Naive B cell (primary cell): ENCODE measurements at regions not wholly inside any gene's neighbourhood (a gene's known extent, or its start where the extent isn't known, plus 50 kb on each side); places are given as distances from the start of the nearest gene placed in this dataset.
A peak's percentile ranks its signal among the peaks of the same experiment; 100 is the strongest.

ENCODE experiments used
- ATAC-seq, 2 donors: fragments of 150-1000 bp; cut with Tn5 transposase; 2 replicates each; pipeline ENCODE4 v1.10.0; 2021; ENCODE audit warnings: low read depth in 2 of 2, mild to moderate bottlenecking in 2 of 2, moderate library complexity in 2 of 2
- DNase-seq: peaks from one replicate; pipeline ENCODE4 v3.0.0; 2022
- H3K27ac Mint-ChIP-seq, 6 donors: one replicate each; pipeline ENCODE4 v1.8.0; 2020 to 2022; ENCODE audit warnings: mild to moderate bottlenecking in 6 of 6, mixed read lengths in 6 of 6, moderate library complexity in 5 of 6, inconsistent platforms in 2 of 6
- H3K27me3 Mint-ChIP-seq, 3 donors: one replicate each; pipeline ENCODE4 v1.8.0; 2021 to 2022; ENCODE audit warnings: mixed read lengths in 3 of 3, mild to moderate bottlenecking in 1 of 3
- H3K36me3 Mint-ChIP-seq, 2 donors: one replicate each; pipeline ENCODE4 v1.8.0; 2020 to 2022; ENCODE audit warnings: mixed read lengths in 2 of 2, inconsistent platforms in 1 of 2, mild to moderate bottlenecking in 1 of 2
- H3K4me1 Mint-ChIP-seq, 3 donors: one replicate each; pipeline ENCODE4 v1.8.0; 2020 to 2022; ENCODE audit warnings: mixed read lengths in 3 of 3, inconsistent platforms in 1 of 3, mild to moderate bottlenecking in 1 of 3, moderate library complexity in 1 of 3
- H3K4me3 Mint-ChIP-seq, 8 donors: one replicate each; pipeline ENCODE4 v1.8.0; 2020 to 2022; ENCODE audit warnings: mild to moderate bottlenecking in 8 of 8, mixed read lengths in 8 of 8, moderate library complexity in 8 of 8, inconsistent platforms in 2 of 8
- H3K9me3 Mint-ChIP-seq, 7 donors: one replicate each; pipeline ENCODE4 v1.8.0; 2020 to 2022; ENCODE audit warnings: mixed read lengths in 7 of 7, mild to moderate bottlenecking in 5 of 7, inconsistent platforms in 2 of 7, moderate library complexity in 1 of 7

GRCh38 chr4:11009281-11009680 is 324.7 kb upstream of the CLNK start:
- Mint-ChIP-seq H3K27me3 (no peaks in the 10 kb centered on the region), H3K4me1 (peaks cover 23 to 31% (median 27%) of the 10 kb centered on the region in 3 donors), H3K36me3 (peaks cover 0 to 17% of the 10 kb centered on the region in 2 donors), H3K27ac (peak overlapping the region in 2 of 6 donors; percentile 39 to 77), H3K4me3 (no peak overlapping the region), H3K9me3 (peaks cover 0 to 10% (median 5%) of the 10 kb centered on the region in 7 donors)
- DNase-seq (no peak), ATAC-seq (no peak)

GRCh38 chr4:11005300-11005699 is 320.7 kb upstream of the CLNK start:
- peak overlapping the region in 5 of 6 donors; percentile 29 to 71 (median 61) for H3K27ac Mint-ChIP-seq
- H3K4me3 Mint-ChIP-seq: peak overlapping the region in 7 of 8 donors; percentile 9 to 78 (median 46)
- no peak for DNase-seq
- H3K4me1 Mint-ChIP-seq: peaks cover 16 to 19% (median 18%) of the 10 kb centered on the region in 3 donors
- no peaks in the 10 kb centered on the region for H3K27me3 Mint-ChIP-seq
- peaks cover 0 to 10% (median 5%) of the 10 kb centered on the region in 7 donors for H3K9me3 Mint-ChIP-seq
- peaks cover 0 to 17% of the 10 kb centered on the region in 2 donors for H3K36me3 Mint-ChIP-seq
- ATAC-seq: peak; percentile 67 to 72

- Mint-ChIP-seq H3K4me1 (peaks cover 16 to 19% (median 18%) of the 10 kb centered on the region in 3 donors), H3K27ac (peak overlapping the region in 3 of 6 donors; percentile 29 to 69 (median 61)), H3K9me3 (peaks cover 0 to 10% (median 5%) of the 10 kb centered on the region in 7 donors), H3K36me3 (peaks cover 0 to 17% of the 10 kb centered on the region in 2 donors), H3K4me3 (peak overlapping the region in 4 of 8 donors; percentile 26 to 75 (median 50)), H3K27me3 (no peaks in the 10 kb centered on the region)
- no peak for ATAC-seq
- DNase-seq: no peak
Measured at GRCh38 chr4:11004818-11005217, 320.2 kb upstream of the CLNK start.

- Mint-ChIP-seq H3K27ac (peak overlapping the region in 1 of 6 donors; percentile 37), H3K36me3 (peaks cover 0 to 8% of the 10 kb centered on the region in 2 donors), H3K4me1 (peaks cover 16 to 19% (median 18%) of the 10 kb centered on the region in 3 donors)
Measured at GRCh38 chr4:11002961-11003360, 318.4 kb upstream of the CLNK start.

GRCh38 chr4:10998846-10999245 is 314.3 kb upstream of the CLNK start:
- ATAC-seq: no peak
- no peaks in the 10 kb centered on the region for H3K4me1 Mint-ChIP-seq
- no peak overlapping the region for H3K4me3 Mint-ChIP-seq
- no peaks in the 10 kb centered on the region for H3K36me3 Mint-ChIP-seq
- no peaks in the 10 kb centered on the region for H3K27me3 Mint-ChIP-seq
- peak overlapping the region in 2 of 6 donors; percentile 4 to 42 for H3K27ac Mint-ChIP-seq
- peaks cover 0 to 2% (median 0%) of the 10 kb centered on the region in 7 donors for H3K9me3 Mint-ChIP-seq
- DNase-seq: no peak

More at GRCh38 chr4:11002961-11003360, 318.4 kb upstream of the CLNK start:
- ATAC-seq (no peak), DNase-seq (no peak)
- Mint-ChIP-seq H3K4me3 (no peak overlapping the region), H3K27me3 (no peaks in the 10 kb centered on the region), H3K9me3 (peaks cover 0 to 7% (median 0%) of the 10 kb centered on the region in 7 donors)

- Mint-ChIP-seq H3K27me3 (no peaks in the 10 kb centered on the region), H3K27ac (no peak overlapping the region), H3K9me3 (no peaks in the 10 kb centered on the region), H3K4me1 (peaks cover 19 to 26% (median 24%) of the 10 kb centered on the region in 3 donors), H3K4me3 (no peak overlapping the region), H3K36me3 (peaks cover 0 to 7% of the 10 kb centered on the region in 2 donors)
- DNase-seq: no peak
- ATAC-seq: no peak
Measured at GRCh38 chr4:10984815-10985214, 300.2 kb upstream of the CLNK start.

- Mint-ChIP-seq H3K9me3 (no peaks in the 10 kb centered on the region), H3K27ac (peak overlapping the region in 1 of 6 donors; percentile 33)
Measured at GRCh38 chr4:10983885-10984640, 299.5 kb upstream of the CLNK start.

GRCh38 chr4:10983268-10983667 is 298.7 kb upstream of the CLNK start:
- ATAC-seq: peak; percentile 88 to 94
- Mint-ChIP-seq H3K4me1 (peaks cover 22 to 30% (median 30%) of the 10 kb centered on the region in 3 donors), H3K4me3 (peak overlapping the region in 5 of 8 donors; percentile 21 to 73 (median 59))

More at GRCh38 chr4:10983885-10984640, 299.5 kb upstream of the CLNK start:
- Mint-ChIP-seq H3K36me3 (peaks cover 0 to 5% of the 10 kb centered on the region in 2 donors), H3K27me3 (no peaks in the 10 kb centered on the region), H3K4me1 (peaks cover 19 to 26% (median 24%) of the 10 kb centered on the region in 3 donors), H3K4me3 (peak overlapping the region in 1 of 8 donors; percentile 35)
- DNase-seq (no peak), ATAC-seq (no peak)

GRCh38 chr4:10982305-10982704 is 297.7 kb upstream of the CLNK start:
- no peaks in the 10 kb centered on the region for H3K27me3 Mint-ChIP-seq
- H3K4me1 Mint-ChIP-seq: peaks cover 32 to 40% (median 39%) of the 10 kb centered on the region in 3 donors
- ATAC-seq: no peak
- no peak for DNase-seq
- peak overlapping the region in 1 of 6 donors; percentile 64 for H3K27ac Mint-ChIP-seq
- H3K36me3 Mint-ChIP-seq: peaks cover 0 to 5% of the 10 kb centered on the region in 2 donors
- peaks cover 0 to 4% (median 0%) of the 10 kb centered on the region in 7 donors for H3K9me3 Mint-ChIP-seq
- peak overlapping the region in 5 of 8 donors; percentile 51 to 71 (median 69) for H3K4me3 Mint-ChIP-seq

More at GRCh38 chr4:10983268-10983667, 298.7 kb upstream of the CLNK start:
- Mint-ChIP-seq H3K36me3 (no peaks in the 10 kb centered on the region), H3K27ac (peak overlapping the region in 3 of 6 donors; percentile 38 to 80 (median 54)), H3K9me3 (peaks cover 0 to 2% (median 0%) of the 10 kb centered on the region in 7 donors), H3K27me3 (no peaks in the 10 kb centered on the region)
- DNase-seq: peak; percentile 33

- DNase-seq: no peak
- Mint-ChIP-seq H3K36me3 (peaks cover 0 to 5% of the 10 kb centered on the region in 2 donors), H3K4me3 (no peak overlapping the region), H3K27me3 (no peaks in the 10 kb centered on the region), H3K27ac (no peak overlapping the region), H3K9me3 (peaks cover 0 to 4% (median 0%) of the 10 kb centered on the region in 7 donors), H3K4me1 (peaks cover 37 to 47% (median 39%) of the 10 kb centered on the region in 3 donors)
- ATAC-seq: no peak
Measured at GRCh38 chr4:10981576-10981975, 297.0 kb upstream of the CLNK start.

GRCh38 chr4:10981096-10981495 is 296.5 kb upstream of the CLNK start:
- Mint-ChIP-seq H3K4me1 (peaks cover 37 to 49% (median 39%) of the 10 kb centered on the region in 3 donors), H3K9me3 (peaks cover 0 to 5% (median under 1%) of the 10 kb centered on the region in 7 donors), H3K36me3 (peaks cover 0 to 5% of the 10 kb centered on the region in 2 donors), H3K4me3 (no peak overlapping the region), H3K27me3 (no peaks in the 10 kb centered on the region), H3K27ac (no peak overlapping the region)
- DNase-seq: no peak
- no peak for ATAC-seq

GRCh38 chr4:10979032-10979431 is 294.5 kb upstream of the CLNK start:
- DNase-seq (no peak), ATAC-seq (no peak)
- peaks cover 5 to 23% (median 14%) of the 10 kb centered on the region in 7 donors for H3K9me3 Mint-ChIP-seq
- no peak overlapping the region for H3K27ac Mint-ChIP-seq
- no peak overlapping the region for H3K4me3 Mint-ChIP-seq
- peaks cover 42 to 64% (median 51%) of the 10 kb centered on the region in 3 donors for H3K4me1 Mint-ChIP-seq
- H3K36me3 Mint-ChIP-seq: peaks cover 5 to 14% of the 10 kb centered on the region in 2 donors
- H3K27me3 Mint-ChIP-seq: no peaks in the 10 kb centered on the region

GRCh38 chr4:10977534-10977933 is 293.0 kb upstream of the CLNK start:
- Mint-ChIP-seq H3K36me3 (peaks cover 15 to 21% of the 10 kb centered on the region in 2 donors), H3K27ac (no peak overlapping the region), H3K4me3 (peak overlapping the region in 3 of 8 donors; percentile 11 to 68 (median 67)), H3K4me1 (peaks cover 28 to 49% (median 38%) of the 10 kb centered on the region in 3 donors), H3K27me3 (no peaks in the 10 kb centered on the region), H3K9me3 (peaks cover 10 to 37% (median 18%) of the 10 kb centered on the region in 7 donors)
- ATAC-seq: peak; percentile 97 to 99
- peak; percentile 60 for DNase-seq
